ENCODE measurements at regions not wholly inside any gene's neighbourhood (a gene's known extent, or its start where the extent isn't known, plus 50 kb on each side); places are given as distances from the start of the nearest gene placed in this dataset.

DNA sequence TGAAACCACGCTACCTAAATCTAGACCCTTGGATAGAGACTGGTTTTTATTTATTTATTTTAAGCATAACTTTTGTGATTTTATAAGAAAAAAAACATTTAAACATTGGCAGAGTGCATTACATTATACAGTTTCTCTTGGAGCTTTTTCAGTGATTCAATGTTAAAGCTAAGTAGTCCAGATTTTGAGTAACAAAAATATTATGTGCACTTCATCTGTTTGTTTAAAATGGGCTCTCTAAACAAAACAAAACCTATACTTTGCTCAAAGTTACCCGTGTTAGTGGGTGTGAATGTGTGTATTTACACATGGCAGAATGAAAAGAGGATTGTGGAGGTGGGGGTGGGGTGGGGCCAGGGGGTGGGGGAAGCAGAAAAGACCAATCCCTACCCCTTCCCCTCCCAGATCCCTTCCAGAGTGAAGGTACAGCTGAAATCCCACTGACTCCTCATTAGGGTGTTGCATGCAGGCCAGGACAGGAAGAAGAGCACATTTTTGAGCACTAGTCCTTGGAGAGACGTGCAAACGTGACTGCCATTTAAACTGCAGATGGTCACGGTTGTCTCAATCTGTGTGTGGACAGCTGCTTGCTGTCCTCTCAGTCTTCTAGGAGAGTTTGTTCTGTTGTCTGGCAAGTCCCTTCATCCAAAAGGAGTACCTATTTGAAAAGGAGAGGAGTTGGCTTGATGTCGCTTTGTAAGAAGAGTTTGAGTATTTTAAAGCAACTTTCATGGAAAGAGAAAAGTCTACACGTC is 303.0 kb downstream of the ICOS start:
- DNase-seq = no peak

DNA sequence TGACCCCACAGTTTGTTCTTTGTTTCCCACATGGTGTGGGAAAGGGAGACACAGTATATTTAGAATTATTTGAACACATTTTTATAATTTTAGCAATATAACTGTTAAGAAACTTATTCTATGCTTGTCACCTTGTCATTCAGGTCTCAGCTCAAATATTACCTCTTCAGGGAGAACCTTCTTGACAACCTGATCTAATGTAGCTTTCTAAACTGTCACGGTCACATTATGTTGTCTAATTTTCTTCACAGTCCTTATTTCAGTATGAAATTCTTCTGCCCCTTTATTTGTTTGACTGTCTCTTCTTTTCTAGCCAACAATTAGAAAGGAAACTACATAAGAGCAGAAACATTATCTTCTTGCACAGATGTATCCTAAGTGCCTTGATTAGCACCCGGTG is 304.3 kb upstream of the PARD3B start:
- no peak for DNase-seq

- no peak for DNase-seq
Observed at GRCh38 chr2:204249437-204249836, 295.8 kb upstream of the PARD3B start.

- DNase-seq = no peak
Observed at GRCh38 chr2:204250692-204251091, 294.6 kb upstream of the PARD3B start.

GRCh38 chr2:204251158-204251997 is 293.9 kb upstream of the PARD3B start:
- DNase-seq = no peak

DNA sequence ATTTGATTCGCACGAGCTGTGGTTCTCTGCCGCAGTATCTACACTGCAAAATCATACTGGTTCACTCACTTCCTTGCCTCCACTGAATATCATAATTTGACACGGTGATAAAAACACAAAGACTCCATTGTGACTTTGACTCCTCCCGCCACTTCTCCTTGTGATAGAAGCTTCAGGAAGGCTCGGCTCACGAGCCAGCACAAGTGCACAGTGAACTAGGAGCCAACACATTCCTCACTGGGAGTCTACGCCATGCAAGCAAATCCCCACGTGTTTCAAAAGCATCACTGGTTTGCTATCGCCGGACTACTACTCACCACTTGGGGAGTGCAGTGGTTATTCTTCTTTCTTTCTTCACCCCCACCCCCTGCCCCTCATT is 293.3 kb upstream of the PARD3B start:
- DNase-seq = no peak

GRCh38 chr2:204255071-204255470 is 290.2 kb upstream of the PARD3B start:
- DNase-seq = no peak

DNA sequence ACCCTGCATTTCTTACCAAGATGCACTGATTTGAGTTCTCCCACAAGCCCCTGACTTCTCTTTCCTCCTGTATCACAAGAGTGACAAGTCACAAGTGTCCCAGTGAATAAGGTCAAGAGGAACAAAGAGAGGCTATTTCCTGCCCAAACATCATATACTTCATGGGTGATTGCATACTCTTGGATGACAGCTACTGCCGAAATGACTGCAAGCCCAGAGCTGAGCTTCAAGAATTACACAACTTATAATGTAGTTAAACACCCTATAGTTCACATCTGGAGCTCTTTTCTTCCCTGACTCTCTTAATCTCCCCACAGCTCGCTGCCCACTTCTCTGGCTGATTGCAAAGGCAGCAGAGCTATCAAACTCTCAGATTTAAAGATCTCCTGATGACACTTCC is 289.7 kb upstream of the PARD3B start:
- no peak for DNase-seq

- no peak for DNase-seq
Observed at GRCh38 chr2:204257781-204258180, 287.5 kb upstream of the PARD3B start.

GRCh38 chr2:204258890-204259289 is 286.4 kb upstream of the PARD3B start:
- no peak for DNase-seq

- peak; percentile 34 for DNase-seq
Observed at GRCh38 chr2:204260162-204260877, 285.0 kb upstream of the PARD3B start.

- no peak for DNase-seq
Observed at GRCh38 chr2:204260901-204261300, 284.4 kb upstream of the PARD3B start.

DNA sequence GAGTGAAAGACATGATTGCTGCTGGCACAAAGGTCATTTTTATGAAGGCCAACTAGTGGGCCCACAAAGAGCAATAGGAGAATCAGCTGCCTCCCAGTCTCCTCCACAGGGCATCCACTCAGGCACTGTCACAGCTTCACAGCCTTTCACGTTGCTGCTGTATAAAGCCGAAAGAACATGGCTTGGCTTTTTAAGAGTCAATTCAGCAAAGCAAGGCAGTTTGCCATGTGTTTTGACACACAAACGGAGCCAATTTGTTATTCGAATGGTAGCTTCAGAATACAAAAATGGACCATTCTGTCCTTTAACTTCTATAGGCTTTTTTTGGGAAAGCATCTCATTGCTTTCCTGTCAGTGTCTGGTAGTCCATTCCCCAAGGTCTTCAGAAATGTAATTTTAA is 283.4 kb upstream of the PARD3B start:
- DNase-seq = no peak

- DNase-seq = no peak
Observed at GRCh38 chr2:204264085-204264553, 281.2 kb upstream of the PARD3B start.

- no peak for DNase-seq
Observed at GRCh38 chr2:204264621-204265140, 280.6 kb upstream of the PARD3B start.

DNA sequence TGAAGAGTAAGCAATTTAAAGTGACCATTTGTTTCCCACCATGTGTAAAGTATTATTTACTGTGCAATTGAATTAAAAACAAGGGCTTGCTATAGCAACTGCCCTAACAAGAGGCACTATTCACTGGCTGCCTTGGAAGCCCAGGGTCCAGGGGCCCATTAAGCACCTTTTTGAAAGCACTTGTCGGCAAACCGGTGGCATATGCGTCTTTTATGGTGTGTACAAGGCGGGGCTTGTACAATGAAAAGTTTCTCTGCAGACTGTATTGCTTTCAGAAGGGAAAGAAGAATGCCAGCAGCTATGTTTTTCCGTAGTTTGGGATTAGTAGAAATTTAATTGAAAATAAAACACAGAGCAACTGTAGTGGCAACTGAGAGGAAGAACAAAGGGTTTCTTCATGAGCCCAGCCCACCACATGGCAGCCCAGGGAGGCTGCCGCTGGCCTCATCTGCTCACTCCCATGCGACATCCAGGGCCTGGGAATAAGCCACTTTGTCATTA is 279.5 kb upstream of the PARD3B start:
- DNase-seq = no peak

GRCh38 chr2:204268458-204268857 is 276.8 kb upstream of the PARD3B start:
- DNase-seq = no peak

- DNase-seq = no peak
Observed at GRCh38 chr2:204268971-204269370, 276.3 kb upstream of the PARD3B start.

- DNase-seq = no peak
Observed at GRCh38 chr2:204272089-204272488, 273.2 kb upstream of the PARD3B start.

- no peak for DNase-seq
Observed at GRCh38 chr2:204272610-204273287, 272.5 kb upstream of the PARD3B start.

DNA sequence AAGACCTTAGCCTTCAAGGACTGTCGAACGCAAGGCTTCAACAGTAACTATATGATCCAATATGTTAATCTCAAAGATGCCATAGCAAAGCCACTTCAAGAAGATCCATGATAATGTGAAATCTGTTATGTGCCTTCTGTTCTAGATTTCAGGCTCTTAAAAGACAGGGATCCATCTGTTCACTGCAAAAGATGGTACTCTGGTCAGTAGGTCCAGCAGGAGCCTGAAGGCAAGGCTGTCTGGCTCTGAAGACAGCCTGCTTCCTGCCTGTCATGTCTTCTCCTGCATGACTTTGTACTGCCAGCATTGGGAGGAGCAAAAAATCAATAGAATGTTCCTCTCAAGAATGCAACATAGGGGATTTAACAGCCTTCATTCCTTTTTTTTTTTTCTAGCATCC is 270.8 kb upstream of the PARD3B start:
- DNase-seq = no peak

DNA sequence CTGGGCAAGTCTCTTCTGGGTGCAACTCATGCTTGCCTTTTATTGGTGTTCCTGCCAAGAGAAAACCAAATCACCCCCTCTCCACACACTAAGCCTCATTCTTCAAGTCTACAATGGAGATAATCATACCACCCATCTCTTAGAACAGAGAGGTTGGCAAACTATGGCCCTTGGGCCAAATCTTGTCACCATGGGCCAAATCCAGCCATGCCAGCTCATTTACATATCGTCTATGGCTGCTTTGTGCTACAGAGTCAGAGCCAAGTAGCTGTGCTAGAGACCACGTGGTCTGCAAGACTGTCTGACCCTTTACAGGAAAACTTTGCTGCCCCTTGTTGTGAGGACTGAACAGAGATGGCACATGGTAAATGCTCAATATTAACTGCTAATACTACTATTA is 270.3 kb upstream of the PARD3B start:
- DNase-seq = no peak

GRCh38 chr2:204277226-204277625 is 268.0 kb upstream of the PARD3B start:
- DNase-seq = no peak
